ENCODE measurements at regions not wholly inside any gene's neighbourhood (a gene's known extent, or its start where the extent isn't known, plus 50 kb on each side); places are given as distances from the start of the nearest gene placed in this dataset.

DNA sequence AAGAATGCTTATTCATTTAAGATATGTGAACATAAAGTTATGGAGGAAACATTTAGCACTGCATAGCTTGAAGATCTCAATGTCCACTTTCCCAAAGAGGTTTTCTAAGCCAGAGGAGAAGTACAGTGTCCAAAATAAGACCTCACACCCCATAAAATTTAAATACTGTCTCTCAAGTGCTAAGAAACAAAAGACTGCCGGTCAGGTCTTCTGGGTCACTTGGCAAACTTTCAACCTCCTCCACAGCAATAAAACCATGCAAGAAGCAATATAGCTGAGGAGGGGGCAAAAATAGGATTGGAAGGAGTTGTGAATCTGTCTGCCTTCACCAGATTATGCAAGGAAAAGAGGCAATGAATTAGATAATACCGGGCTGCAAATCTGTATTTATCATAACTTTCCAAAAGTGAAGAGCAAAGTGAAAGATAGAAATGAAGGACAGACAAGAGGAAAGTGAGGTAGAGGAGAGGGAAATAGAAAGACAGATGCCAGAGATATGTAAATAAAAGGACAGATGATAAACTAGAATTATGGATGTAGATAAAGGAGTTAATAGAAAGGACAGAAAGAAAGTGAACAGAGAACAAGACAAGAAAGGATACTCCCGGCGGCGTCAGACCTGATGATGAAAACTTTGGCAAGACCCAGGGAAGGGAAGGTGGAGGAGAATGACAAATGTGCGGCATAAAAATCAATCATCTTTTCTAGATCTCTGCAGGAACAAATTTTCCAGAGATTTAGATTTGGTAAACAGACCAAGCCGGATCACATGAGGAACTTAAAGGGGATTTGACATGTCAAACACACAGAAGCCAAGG lies 152.7 kb upstream of the FAM241A start:
- no peak overlapping the region for H3K27ac ChIP-seq
- DNase-seq (ENCODE audit: low spot score in 2 of 2) = no peak
- no peak for TF ChIP-seq POLR2A (IDR thresholded peaks at IDR 0.05)
- TF ChIP-seq POLR2AphosphoS5 (IDR thresholded peaks at IDR 0.05) = no peak
- no peak for TF ChIP-seq EP300 (IDR thresholded peaks at IDR 0.05)
- TF ChIP-seq CTCF (IDR thresholded peaks at IDR 0.05) = no peak
- H3K27me3 ChIP-seq = no peaks in the 10 kb centered on the region
- 47% methylated on average over 7 of the region's 7 CpGs for WGBS
- H3K9me3 ChIP-seq = no peaks in the 10 kb centered on the region
- H3K4me3 ChIP-seq = no peak overlapping the region
- H3K4me1 ChIP-seq = no peaks in the 10 kb centered on the region
- H3K36me3 ChIP-seq = no peaks in the 10 kb centered on the region

GRCh38 chr4:111994392-111994791 lies 150.9 kb upstream of the FAM241A start:
- Histone ChIP-seq H3K4me3 (no peak overlapping the region), H3K27ac (no peak overlapping the region), H3K27me3 (no peaks in the 10 kb centered on the region), H3K36me3 (no peaks in the 10 kb centered on the region), H3K9me3 (no peaks in the 10 kb centered on the region), H3K4me1 (no peaks in the 10 kb centered on the region)
- no peak for DNase-seq (ENCODE audit: low spot score in 2 of 2)
- TF ChIP-seq POLR2AphosphoS5 (IDR thresholded peaks at IDR 0.05) (no peak), EP300 (IDR thresholded peaks at IDR 0.05) (no peak), CTCF (IDR thresholded peaks at IDR 0.05) (no peak), POLR2A (IDR thresholded peaks at IDR 0.05) (no peak)
- 27% methylated on average over 1 of the region's 1 CpG for WGBS

- 88% methylated on average over 4 of the region's 4 CpGs for WGBS
- H3K4me3 ChIP-seq = no peak overlapping the region
- no peak for TF ChIP-seq POLR2A (IDR thresholded peaks at IDR 0.05)
- no peak for TF ChIP-seq CTCF (IDR thresholded peaks at IDR 0.05)
- TF ChIP-seq POLR2AphosphoS5 (IDR thresholded peaks at IDR 0.05) = no peak
- no peak for TF ChIP-seq EP300 (IDR thresholded peaks at IDR 0.05)
- no peaks in the 10 kb centered on the region for H3K9me3 ChIP-seq
- H3K36me3 ChIP-seq = no peaks in the 10 kb centered on the region
- H3K4me1 ChIP-seq = peaks cover 4% of the 10 kb centered on the region
- no peaks in the 10 kb centered on the region for H3K27me3 ChIP-seq
- H3K27ac ChIP-seq = no peak overlapping the region
- DNase-seq (ENCODE audit: low spot score in 2 of 2) = no peak
Observed at GRCh38 chr4:111997785-111998184, 147.5 kb upstream of the FAM241A start.

DNA sequence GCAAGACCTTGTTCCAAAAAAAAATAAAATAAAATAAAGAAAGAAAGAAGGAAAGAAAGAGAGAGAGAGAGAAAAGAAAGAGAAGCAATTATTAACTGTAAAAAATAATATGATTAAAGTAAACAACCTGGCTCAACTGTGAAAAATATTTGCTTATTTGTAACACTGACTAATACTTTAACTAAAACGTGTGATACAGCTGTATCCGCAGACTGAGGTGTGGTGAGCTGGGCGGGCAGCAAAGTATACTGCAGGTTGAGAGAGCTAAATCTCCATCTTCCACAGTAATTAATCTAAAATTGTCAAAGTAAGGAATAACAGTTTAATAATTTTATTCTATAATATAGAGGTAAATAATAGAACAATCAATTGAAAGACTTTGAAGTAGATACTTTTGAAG lies 145.5 kb upstream of the FAM241A start:
- Histone ChIP-seq H3K27me3 (no peaks in the 10 kb centered on the region), H3K9me3 (no peaks in the 10 kb centered on the region), H3K36me3 (no peaks in the 10 kb centered on the region), H3K4me1 (peaks cover 4% of the 10 kb centered on the region), H3K4me3 (no peak overlapping the region), H3K27ac (no peak overlapping the region)
- TF ChIP-seq POLR2A (IDR thresholded peaks at IDR 0.05) = no peak
- WGBS = 87% methylated on average over 3 of the region's 3 CpGs
- DNase-seq (ENCODE audit: low spot score in 2 of 2) = no peak

DNA sequence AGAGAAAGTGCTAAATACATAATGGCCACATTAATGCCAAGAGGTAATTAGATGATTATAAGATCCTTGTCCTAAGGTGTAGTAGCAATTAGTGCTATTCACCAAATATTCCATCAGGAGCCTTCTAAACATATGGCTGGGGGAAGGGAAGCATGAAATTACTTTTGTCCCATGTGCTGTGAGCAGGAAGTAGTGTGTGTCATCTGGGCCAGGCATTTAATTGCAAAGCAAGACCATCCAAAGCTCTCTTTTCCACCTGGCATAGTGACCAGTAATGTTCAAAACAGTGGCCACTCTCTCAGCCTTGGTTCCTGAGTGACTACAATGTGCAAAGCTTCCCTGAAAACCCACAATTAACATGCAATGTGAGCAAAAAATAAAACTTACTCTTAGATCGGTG lies 144.2 kb upstream of the FAM241A start:
- Histone ChIP-seq H3K36me3 (no peaks in the 10 kb centered on the region), H3K27me3 (no peaks in the 10 kb centered on the region), H3K27ac (no peak overlapping the region), H3K9me3 (no peaks in the 10 kb centered on the region), H3K4me3 (no peak overlapping the region), H3K4me1 (peaks cover 4% of the 10 kb centered on the region)
- no peak for TF ChIP-seq CTCF (IDR thresholded peaks at IDR 0.05)
- TF ChIP-seq POLR2AphosphoS5 (IDR thresholded peaks at IDR 0.05) = no peak
- TF ChIP-seq POLR2A (IDR thresholded peaks at IDR 0.05) = no peak
- no peak for TF ChIP-seq EP300 (IDR thresholded peaks at IDR 0.05)
- DNase-seq (ENCODE audit: low spot score in 2 of 2) = no peak
- 55% methylated on average over 1 of the region's 1 CpG for WGBS

All from suprapubic skin (tissue), 4 donors.